ENCODE measurements at regions not wholly inside any gene's neighbourhood (a gene's known extent, or its start where the extent isn't known, plus 50 kb on each side); places are given as distances from the start of the nearest gene placed in this dataset.

- DNase-seq (ENCODE audit: low read depth in 2 of 2) = no peak
These were observed 261.0 kb upstream of the CDH6 start for GRCh38 chr5:30932273-30933017.

- no peak for DNase-seq (ENCODE audit: low read depth in 2 of 2)
These were observed 262.8 kb upstream of the CDH6 start for GRCh38 chr5:30930736-30931135.

- DNase-seq (ENCODE audit: low read depth in 2 of 2) = no peak
These were observed 264.5 kb upstream of the CDH6 start for GRCh38 chr5:30928956-30929355.

DNA sequence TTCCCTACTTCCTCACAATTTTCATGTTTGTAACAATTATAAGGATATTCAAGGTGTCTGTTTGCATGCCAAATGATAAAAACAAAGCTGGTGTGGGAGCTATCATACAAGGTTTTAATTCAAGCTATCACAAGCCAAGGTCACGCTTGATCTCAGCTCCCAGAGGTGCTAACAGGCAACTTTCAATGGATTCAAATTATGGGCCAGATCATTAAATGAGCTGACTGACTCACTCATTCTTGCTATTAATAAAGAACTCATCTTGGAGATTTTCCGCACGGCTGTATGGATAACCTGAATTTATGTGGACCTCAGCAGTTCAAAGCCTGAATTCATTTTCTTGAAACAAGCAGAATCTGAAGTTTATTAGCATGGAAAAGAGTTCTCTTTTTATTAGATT lies 267.3 kb upstream of the CDH6 start:
- no peak for DNase-seq (ENCODE audit: low read depth in 2 of 2)

DNA sequence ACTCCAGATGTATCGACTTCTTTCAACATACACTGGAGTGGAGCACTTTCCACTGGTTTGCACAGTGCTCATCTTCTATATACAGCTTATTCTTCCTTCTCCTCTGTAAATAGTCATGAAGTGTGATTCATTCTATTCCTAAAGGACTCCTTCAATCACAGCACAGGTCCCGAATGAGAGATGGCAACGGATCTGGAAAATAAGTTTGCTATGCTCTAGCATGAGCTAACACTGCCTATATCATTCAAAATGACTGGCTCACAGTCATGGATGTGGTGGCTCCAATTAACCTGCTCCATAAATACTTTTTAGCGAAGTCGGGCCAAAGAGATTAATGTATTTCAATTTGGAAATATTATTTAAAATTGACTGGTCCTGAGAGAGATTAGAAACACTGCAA lies 272.1 kb upstream of the CDH6 start:
- DNase-seq (ENCODE audit: low read depth in 2 of 2) = no peak

DNA sequence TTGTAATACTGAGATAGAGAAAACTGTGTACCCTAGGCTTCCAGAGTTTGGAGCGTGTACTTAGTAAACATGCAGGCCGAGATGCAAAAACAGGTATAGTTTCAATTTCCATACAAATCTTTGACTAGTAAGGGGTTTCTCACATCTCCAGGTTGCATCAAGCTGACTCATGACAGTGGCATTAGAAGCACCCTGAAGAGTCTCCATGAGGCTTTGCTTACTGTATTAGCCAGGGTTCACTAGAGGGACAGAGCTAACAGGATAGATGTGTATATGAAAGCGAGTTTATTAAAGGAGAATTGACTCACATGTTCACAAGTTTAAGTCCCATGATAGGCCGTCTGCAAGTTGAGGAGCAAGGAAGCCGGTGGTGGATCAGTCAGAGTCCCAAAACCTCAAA lies 275.3 kb upstream of the CDH6 start:
- DNase-seq (ENCODE audit: low read depth in 2 of 2) = no peak

DNA sequence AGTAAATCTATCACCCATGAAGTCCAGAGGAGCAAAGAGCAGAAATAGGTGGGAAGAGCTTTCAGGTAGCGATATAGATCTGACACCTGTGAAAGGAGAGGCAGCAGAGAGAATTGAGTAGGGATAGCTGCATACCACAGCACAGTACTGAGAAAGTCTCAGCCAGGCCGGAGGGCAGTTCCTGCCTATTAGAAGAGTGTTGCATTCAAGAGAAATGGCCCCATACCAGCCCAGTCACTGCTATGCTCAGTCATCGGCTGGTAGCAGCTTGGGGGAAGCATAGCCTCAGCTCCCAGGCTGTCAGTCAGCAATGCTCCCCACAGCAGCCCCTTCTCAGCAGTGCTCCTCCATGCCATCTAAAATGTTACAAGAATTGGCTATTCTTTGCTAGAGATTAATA lies 285.1 kb upstream of the CDH6 start:
- no peak for DNase-seq (ENCODE audit: low read depth in 2 of 2)

GRCh38 chr5:30900367-30900766 lies 293.1 kb upstream of the CDH6 start:
- DNase-seq (ENCODE audit: low read depth in 2 of 2) = no peak

DNA sequence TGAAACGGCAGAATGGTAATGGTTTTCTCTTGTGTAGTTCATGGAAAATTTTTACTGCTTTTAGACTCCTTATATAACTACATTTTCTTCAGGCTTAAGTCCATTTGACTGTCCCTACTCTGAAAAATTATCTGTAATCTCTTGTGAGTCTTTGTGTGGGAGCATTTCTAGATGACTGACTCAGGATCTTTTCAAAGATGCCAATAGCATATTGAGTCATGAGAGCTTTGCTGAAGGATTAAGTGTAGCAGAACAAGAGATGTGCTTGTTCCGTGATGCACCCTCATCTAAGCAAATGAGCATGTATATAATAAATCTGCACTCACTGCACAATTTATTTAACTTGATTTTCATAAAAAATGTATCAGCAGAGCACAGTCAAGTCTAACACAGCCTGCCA lies 298.7 kb upstream of the CDH6 start:
- DNase-seq (ENCODE audit: low read depth in 2 of 2) = no peak

DNA sequence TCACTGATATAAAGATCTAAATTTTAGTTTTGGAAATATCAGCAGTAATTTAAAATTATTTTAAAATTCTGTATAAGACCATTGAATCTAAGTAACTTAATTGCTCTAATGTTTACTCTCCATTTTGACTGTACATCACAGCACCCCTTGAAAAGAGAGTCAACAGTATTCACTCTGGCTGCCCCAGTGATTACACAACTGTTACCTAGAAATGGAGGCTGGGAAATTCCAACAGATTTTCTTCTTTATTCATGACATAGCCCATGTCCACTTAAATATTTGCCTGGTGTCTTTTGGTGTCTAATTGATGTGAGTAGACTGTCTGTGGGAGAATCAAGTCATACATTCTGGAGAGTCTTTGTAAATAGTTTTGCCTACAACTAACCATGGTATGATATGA lies 301.8 kb upstream of the CDH6 start:
- no peak for DNase-seq (ENCODE audit: low read depth in 2 of 2)

DNA sequence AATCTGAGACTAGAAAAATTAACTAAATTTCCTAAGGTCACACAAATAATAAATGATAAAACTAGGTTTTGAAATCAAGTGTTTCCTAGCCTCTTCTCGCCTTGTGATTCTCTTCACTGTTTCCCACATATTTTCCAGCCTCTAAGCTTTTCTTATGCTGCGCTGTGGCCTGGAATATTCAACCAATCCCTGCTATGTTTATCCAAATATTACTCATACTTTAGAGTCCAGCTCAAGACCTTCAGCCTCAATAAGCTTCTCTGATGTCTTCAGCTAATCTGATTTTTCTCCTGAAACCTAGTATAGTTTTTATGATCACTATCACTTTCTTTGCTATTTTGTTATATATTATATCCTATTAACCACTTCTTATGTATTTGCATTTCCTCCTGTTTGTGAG lies 303.1 kb upstream of the CDH6 start:
- DNase-seq (ENCODE audit: low read depth in 2 of 2) = no peak

DNA sequence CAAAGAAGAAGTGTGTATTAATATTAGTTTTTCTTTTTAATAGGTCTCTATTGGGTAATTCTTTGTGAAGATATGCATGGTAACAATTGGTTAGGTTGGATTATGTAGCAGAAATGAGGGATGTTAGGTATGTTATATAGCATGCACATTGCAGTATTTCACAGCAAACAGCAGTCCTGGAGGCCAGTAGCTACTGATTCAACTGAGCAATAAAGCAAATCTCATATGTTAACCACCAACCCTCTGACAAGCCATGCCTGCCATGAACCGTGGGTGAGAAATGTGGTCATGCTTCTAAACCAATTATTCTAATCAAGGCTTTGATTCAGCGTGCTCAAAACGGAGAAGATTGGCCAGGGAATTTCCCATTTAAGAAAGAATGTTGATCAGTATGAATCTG lies 313.0 kb upstream of the CDH6 start:
- DNase-seq (ENCODE audit: low read depth in 2 of 2) = no peak

DNA sequence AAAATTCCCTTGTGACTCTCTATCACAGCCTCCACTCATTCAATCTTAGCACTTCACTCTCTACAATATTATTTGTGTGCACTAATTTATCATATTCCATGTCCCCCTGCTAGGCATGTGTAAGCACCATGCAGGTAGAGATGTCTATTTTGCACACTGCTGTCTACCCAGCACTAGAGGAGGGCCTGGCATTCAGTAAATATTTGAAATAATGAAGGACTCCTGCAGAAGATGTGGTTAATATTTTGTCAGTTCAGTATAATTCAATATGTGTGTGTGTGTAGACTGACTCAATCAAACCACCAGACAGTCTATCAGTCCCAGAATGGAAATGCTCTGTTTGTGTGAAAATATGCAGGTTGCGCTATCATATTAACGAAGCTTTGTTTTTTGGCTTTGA lies 313.6 kb upstream of the CDH6 start:
- DNase-seq (ENCODE audit: low read depth in 2 of 2) = no peak

DNA sequence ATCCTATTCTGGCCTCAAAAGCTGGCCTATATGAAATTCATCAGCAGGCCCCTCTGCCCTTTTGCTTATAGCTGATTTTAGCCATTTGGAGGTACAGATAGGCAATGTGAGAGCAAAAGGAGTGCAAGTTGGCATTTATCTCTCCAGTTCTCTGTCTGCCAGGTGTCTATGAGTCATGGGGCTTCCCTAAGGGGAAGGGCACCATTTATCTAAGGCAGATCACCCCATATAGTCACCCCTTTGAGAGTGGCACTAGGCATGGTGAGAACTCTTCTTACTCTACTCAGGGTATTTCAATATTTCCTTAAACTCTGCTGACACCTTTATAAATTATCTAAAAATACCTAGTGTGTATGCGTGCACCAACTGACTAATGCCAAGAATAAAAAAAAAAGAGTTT lies 314.7 kb upstream of the CDH6 start:
- no peak for DNase-seq (ENCODE audit: low read depth in 2 of 2)

DNA sequence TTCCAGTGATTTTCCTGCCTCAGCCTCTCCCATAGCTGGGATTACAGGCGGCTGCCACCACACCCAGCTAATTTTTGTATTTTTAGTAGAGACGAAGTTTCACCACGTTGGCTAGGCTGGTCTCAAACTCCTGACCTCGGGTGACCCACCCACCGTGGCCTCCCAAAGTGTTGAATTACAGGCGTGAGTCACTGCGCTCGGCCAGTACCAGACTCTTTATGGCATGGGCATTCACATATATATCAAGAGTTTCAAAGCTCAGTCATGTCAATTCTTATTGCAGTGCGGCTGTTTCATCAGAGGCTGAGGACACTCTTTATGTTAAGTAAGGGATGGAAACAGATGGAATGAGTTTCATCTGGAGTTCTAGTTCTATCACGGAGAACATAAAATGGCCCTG lies 315.2 kb upstream of the CDH6 start:
- no peak for DNase-seq (ENCODE audit: low read depth in 2 of 2)

DNA sequence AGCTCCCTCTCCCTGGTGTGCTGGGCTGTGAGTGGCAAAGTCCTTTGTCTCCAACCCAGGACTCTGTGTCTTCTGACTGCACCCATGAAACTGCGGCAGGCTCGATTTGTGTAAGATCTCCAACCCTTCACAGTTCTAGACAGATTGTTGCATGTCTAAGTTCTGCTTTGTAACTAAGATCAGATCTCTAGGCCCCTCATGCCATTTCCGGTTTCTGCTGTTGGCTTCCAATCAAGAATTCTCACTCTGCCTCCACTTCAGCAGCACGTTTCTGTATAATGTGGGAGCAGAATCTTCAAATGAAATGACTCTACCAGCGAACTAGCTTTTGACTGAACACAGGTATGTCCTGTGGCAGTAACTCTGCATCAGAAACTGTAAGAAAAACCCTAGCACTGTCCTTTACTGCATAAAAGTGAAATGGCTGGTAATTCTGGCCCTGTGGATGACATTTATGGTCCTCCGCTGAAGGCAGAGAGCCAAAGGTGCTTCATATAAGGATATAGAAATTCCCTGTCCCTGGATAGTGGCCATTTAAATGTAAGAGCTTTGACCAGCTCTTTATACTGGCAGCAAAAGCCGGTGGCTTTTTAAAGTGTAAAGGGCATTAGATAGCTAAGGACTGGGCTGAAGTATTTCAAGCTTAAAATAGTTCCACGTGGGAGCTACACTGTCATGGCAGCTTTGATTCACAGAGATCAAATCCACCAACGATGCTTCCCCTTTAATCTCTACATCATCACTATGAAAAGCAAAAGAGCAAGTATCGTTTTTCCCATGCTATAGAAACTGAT lies 319.0 kb upstream of the CDH6 start:
- DNase-seq (ENCODE audit: low read depth in 2 of 2) = no peak

- no peak for DNase-seq (ENCODE audit: low read depth in 2 of 2)
These were observed 322.3 kb upstream of the CDH6 start for GRCh38 chr5:30871196-30871595.

DNA sequence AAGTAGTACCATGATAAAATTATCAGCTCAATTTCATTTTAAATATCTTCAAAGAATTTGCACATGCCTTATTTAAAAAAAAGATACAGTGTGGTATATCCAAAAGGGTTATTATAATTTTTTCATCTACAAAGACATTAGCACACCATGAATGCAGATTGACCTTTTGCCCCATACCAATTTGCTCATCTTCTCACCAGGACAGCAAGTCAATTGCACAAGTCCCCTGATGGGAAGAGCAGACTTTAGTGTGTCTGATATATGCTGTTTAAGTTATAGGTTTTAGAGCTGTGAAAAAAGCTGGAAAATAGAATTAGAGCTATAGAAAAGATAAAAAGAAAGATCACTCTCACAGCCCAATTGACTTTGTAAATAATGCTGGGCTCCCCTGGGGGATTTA lies 325.8 kb upstream of the CDH6 start:
- DNase-seq (ENCODE audit: low read depth in 2 of 2) = no peak

DNA sequence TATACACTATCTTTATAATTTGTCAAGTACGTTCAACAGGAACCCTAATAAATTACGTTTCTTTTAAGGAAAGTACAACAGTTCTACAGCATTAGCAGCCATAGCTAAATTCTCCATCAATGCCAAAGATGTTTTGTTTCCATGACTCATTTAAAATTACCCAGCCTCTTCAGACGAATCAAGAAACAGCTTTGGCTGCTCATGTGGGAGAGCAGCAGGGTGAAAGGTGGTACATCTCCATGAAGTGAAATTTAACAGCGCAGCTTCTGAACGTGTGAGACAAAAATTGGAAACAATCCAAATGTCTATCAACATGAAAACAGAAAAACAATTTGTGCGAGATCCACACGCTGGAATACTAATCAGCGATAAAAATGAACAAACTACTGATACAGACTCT lies 327.3 kb upstream of the CDH6 start:
- no peak for DNase-seq (ENCODE audit: low read depth in 2 of 2)

DNA sequence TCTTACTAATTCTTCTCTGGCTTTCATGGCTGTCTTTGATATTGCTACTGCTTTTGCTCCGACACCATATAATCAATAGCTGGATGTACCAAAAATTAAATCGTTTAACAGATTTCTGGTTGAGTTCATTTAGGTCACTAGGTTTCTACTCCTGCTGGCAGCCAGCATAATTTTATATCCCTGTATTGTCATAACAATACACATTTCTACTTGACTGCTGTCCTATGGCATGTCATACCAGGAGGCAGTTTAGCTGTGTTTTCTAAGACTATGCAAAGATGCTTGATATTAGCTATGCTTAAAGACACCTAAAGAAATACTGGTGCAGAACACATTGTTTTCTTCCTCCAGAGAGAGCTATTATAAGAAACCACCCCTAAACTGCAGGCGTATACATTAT lies 337.2 kb upstream of the CDH6 start:
- DNase-seq (ENCODE audit: low read depth in 2 of 2) = no peak

- no peak for DNase-seq (ENCODE audit: low read depth in 2 of 2)
These were observed 340.3 kb upstream of the CDH6 start for GRCh38 chr5:30853158-30853557.

GRCh38 chr5:30850866-30851265 lies 342.6 kb upstream of the CDH6 start:
- no peak for DNase-seq (ENCODE audit: low read depth in 2 of 2)

- DNase-seq (ENCODE audit: low read depth in 2 of 2) = no peak
These were observed 343.4 kb upstream of the CDH6 start for GRCh38 chr5:30849931-30850710.
